ENCODE measurements at regions not wholly inside any gene's neighbourhood (a gene's known extent, or its start where the extent isn't known, plus 50 kb on each side); places are given as distances from the start of the nearest gene placed in this dataset.

GRCh38 chr6:170040115-170040500 lies 250.8 kb downstream of the DLL1 start:
- no peak for TF ChIP-seq EZH2 (IDR thresholded peaks at IDR 0.05; ENCODE audit: insufficient read depth, poor library complexity, severe bottlenecking)
- TF ChIP-seq EZH2phosphoT487 (IDR thresholded peaks at IDR 0.05; ENCODE audit: insufficient read depth, low read depth), result no peak
